T-helper 1 cell treated with Interleukin-12 subunit alpha and Interleukin-12 subunit beta and Interleukin-4 antibody, amounts not matched to agents 30 μg/mL and 1 μg/mL, for 36 hours (primary cell): ENCODE measurements at regions not wholly inside any gene's neighbourhood (a gene's known extent, or its start where the extent isn't known, plus 50 kb on each side); places are given as distances from the start of the nearest gene placed in this dataset.

Experiments
- H3K27ac Mint-ChIP-seq: one replicate; pipeline ENCODE4 v1.8.0; 2021; ENCODE audit warnings: mild to moderate bottlenecking, mixed read lengths
- H3K27me3 Mint-ChIP-seq: one replicate; pipeline ENCODE4 v1.8.0; 2021; ENCODE audit warnings: low read depth, mixed read lengths
- H3K36me3 Mint-ChIP-seq: one replicate; pipeline ENCODE4 v1.8.0; 2021; ENCODE audit warnings: low read depth, mixed read lengths
- H3K4me1 Mint-ChIP-seq: one replicate; pipeline ENCODE4 v1.8.0; 2021; ENCODE audit warnings: low read depth, mixed read lengths
- H3K4me3 Mint-ChIP-seq: one replicate; pipeline ENCODE4 v1.8.0; 2021; ENCODE audit warnings: mild to moderate bottlenecking, moderate library complexity, mixed read lengths
- H3K9me3 Mint-ChIP-seq: one replicate; pipeline ENCODE4 v1.8.0; 2021; ENCODE audit warnings: mixed read lengths

- no peaks in the 10 kb centered on the region for H3K4me1 Mint-ChIP-seq
- no peak overlapping the region for H3K27ac Mint-ChIP-seq
- no peaks in the 10 kb centered on the region for H3K36me3 Mint-ChIP-seq
- H3K27me3 Mint-ChIP-seq: no peaks in the 10 kb centered on the region
- H3K9me3 Mint-ChIP-seq: peaks cover 19% of the 10 kb centered on the region
- no peak overlapping the region for H3K4me3 Mint-ChIP-seq
Observed at GRCh38 chr20:60653111-60653845, 598.8 kb upstream of the CDH4 start.

DNA sequence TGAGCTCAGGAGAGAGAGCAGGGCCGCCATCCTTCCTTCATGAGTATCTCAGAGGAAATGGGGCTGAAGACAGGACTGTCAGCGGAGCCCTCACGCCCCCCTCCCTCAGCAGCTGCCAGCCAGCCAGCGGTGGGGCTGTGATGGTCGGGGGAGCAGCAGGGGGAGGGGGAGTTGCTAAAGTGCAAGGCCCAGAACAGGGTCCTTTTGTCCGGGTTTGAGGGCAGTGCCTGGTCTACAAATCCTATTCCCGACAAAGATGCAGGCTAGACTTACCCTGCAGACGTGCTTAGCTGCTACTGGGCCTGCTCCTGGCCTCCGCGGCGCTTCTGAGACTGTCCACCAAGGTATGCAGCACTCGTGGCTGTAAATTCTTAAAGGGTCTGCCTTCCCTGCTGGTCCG is 593.4 kb upstream of the CDH4 start:
- Mint-ChIP-seq H3K4me3 (no peak overlapping the region), H3K9me3 (peaks cover 11% of the 10 kb centered on the region), H3K36me3 (no peaks in the 10 kb centered on the region), H3K27me3 (no peaks in the 10 kb centered on the region), H3K4me1 (no peaks in the 10 kb centered on the region), H3K27ac (no peak overlapping the region)

- Mint-ChIP-seq H3K36me3 (no peaks in the 10 kb centered on the region), H3K27me3 (no peaks in the 10 kb centered on the region), H3K9me3 (peaks cover 11% of the 10 kb centered on the region), H3K4me1 (no peaks in the 10 kb centered on the region), H3K4me3 (no peak overlapping the region), H3K27ac (no peak overlapping the region)
Observed at GRCh38 chr20:60659240-60659639, 592.8 kb upstream of the CDH4 start.

GRCh38 chr20:60662307-60662706 is 589.8 kb upstream of the CDH4 start:
- Mint-ChIP-seq H3K27ac (no peak overlapping the region), H3K9me3 (no peaks in the 10 kb centered on the region), H3K36me3 (no peaks in the 10 kb centered on the region), H3K4me3 (no peak overlapping the region), H3K4me1 (no peaks in the 10 kb centered on the region), H3K27me3 (no peaks in the 10 kb centered on the region)

DNA sequence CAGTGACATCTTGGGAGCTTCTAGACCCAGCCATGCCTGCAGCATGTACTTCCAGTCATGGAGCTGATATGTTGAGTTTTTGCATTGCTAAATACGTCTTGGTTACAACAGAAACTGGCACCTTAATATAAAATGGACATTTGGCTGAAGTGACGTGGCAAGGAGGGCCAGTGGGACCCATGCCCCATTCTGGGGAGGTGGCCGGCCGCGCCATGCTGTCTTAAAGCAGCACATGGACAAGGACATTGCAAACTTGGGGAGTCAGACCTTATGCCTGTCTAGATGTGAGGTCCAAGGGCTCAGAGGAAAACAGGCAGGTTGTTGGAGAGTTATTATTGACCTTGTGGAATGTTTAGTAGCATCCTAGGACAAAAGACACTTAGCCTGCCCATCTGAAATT is 588.0 kb upstream of the CDH4 start:
- Mint-ChIP-seq H3K27me3 (no peaks in the 10 kb centered on the region), H3K4me1 (no peaks in the 10 kb centered on the region), H3K36me3 (no peaks in the 10 kb centered on the region), H3K27ac (no peak overlapping the region), H3K4me3 (no peak overlapping the region), H3K9me3 (no peaks in the 10 kb centered on the region)

DNA sequence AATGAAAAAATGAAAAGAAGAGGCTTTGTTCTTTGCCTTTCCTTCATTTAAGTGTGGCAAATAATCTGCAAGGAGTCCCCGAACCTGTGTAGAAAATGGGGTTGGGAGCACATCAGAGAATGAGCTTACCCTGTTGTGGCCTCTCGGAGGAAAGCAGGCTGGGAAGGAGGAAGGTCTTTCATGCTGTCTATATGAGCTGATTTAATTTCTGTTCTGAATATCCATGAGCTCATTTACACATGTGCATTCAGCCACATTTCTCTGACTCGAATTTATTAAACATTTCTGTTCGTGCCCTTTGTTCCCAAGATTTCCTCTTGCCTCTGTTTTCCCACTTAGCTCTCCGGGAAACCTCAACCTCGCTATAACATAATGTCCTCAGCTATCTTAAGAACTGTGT is 584.4 kb upstream of the CDH4 start:
- H3K4me1 Mint-ChIP-seq: no peaks in the 10 kb centered on the region
- no peaks in the 10 kb centered on the region for H3K27me3 Mint-ChIP-seq
- no peak overlapping the region for H3K4me3 Mint-ChIP-seq
- H3K27ac Mint-ChIP-seq: no peak overlapping the region
- H3K9me3 Mint-ChIP-seq: no peaks in the 10 kb centered on the region
- no peaks in the 10 kb centered on the region for H3K36me3 Mint-ChIP-seq

DNA sequence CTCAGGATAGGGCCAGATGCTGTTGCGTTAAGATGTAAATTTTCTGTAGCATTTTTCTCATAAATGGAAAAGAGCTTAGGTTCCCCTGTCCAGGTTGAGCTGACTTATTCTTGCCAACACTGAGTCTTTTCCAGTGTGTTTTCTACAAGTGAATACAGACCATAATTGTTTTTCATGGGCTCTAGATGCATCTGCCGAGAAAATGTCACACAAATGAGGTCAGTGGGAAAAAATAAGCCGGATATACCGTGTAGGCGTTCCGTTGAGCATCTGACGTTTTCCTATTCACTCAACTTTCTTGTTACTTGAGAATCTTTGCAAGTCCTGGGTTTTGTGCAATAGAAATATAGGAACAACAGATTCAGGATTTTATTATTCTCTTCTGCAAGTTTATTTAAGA is 582.9 kb upstream of the CDH4 start:
- Mint-ChIP-seq H3K27ac (no peak overlapping the region), H3K27me3 (no peaks in the 10 kb centered on the region)

GRCh38 chr20:60676011-60676410 is 576.0 kb upstream of the CDH4 start:
- H3K4me3 Mint-ChIP-seq: no peak overlapping the region
- H3K27ac Mint-ChIP-seq: no peak overlapping the region
- no peaks in the 10 kb centered on the region for H3K36me3 Mint-ChIP-seq
- no peaks in the 10 kb centered on the region for H3K9me3 Mint-ChIP-seq
- peaks cover 4% of the 10 kb centered on the region for H3K27me3 Mint-ChIP-seq
- no peaks in the 10 kb centered on the region for H3K4me1 Mint-ChIP-seq

More for the DNA sequence above, 582.9 kb upstream of the CDH4 start:
- H3K36me3 Mint-ChIP-seq: no peaks in the 10 kb centered on the region
- H3K4me1 Mint-ChIP-seq: no peaks in the 10 kb centered on the region
- H3K9me3 Mint-ChIP-seq: no peaks in the 10 kb centered on the region
- H3K4me3 Mint-ChIP-seq: no peak overlapping the region

GRCh38 chr20:60677819-60678218 is 574.2 kb upstream of the CDH4 start:
- Mint-ChIP-seq H3K36me3 (no peaks in the 10 kb centered on the region), H3K4me3 (no peak overlapping the region), H3K27me3 (peaks cover 4% of the 10 kb centered on the region), H3K4me1 (no peaks in the 10 kb centered on the region), H3K9me3 (no peaks in the 10 kb centered on the region), H3K27ac (no peak overlapping the region)

GRCh38 chr20:60680554-60680953 is 571.5 kb upstream of the CDH4 start:
- no peaks in the 10 kb centered on the region for H3K4me1 Mint-ChIP-seq
- peaks cover 4% of the 10 kb centered on the region for H3K27me3 Mint-ChIP-seq
- H3K27ac Mint-ChIP-seq: no peak overlapping the region
- H3K9me3 Mint-ChIP-seq: no peaks in the 10 kb centered on the region
- no peak overlapping the region for H3K4me3 Mint-ChIP-seq
- no peaks in the 10 kb centered on the region for H3K36me3 Mint-ChIP-seq

DNA sequence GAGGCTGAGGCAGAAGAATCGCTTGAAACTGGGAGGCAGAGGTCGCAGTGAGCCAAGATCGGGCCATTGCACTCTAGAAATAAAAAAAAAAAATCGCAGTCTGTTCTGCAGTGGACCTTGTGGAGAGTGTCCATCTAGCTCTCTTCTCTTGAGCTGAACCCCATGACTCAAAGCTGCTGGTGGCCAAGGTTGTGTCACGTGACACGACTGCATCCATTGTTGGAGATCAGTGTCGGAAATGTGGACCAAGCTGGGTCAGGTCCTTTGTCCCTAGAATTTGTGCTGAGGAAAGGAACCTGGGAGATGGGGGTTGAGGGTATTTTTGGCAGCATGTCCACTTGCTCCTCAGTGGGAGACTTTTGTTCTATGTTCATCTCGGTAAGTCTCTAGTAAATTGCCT is 564.8 kb upstream of the CDH4 start:
- Mint-ChIP-seq H3K27me3 (no peaks in the 10 kb centered on the region), H3K4me1 (no peaks in the 10 kb centered on the region), H3K27ac (no peak overlapping the region), H3K36me3 (no peaks in the 10 kb centered on the region), H3K9me3 (peaks cover 4% of the 10 kb centered on the region), H3K4me3 (no peak overlapping the region)

GRCh38 chr20:60690771-60691170 is 561.3 kb upstream of the CDH4 start:
- Mint-ChIP-seq H3K4me1 (no peaks in the 10 kb centered on the region), H3K27ac (no peak overlapping the region), H3K9me3 (peaks cover 4% of the 10 kb centered on the region), H3K4me3 (no peak overlapping the region), H3K27me3 (no peaks in the 10 kb centered on the region), H3K36me3 (no peaks in the 10 kb centered on the region)

DNA sequence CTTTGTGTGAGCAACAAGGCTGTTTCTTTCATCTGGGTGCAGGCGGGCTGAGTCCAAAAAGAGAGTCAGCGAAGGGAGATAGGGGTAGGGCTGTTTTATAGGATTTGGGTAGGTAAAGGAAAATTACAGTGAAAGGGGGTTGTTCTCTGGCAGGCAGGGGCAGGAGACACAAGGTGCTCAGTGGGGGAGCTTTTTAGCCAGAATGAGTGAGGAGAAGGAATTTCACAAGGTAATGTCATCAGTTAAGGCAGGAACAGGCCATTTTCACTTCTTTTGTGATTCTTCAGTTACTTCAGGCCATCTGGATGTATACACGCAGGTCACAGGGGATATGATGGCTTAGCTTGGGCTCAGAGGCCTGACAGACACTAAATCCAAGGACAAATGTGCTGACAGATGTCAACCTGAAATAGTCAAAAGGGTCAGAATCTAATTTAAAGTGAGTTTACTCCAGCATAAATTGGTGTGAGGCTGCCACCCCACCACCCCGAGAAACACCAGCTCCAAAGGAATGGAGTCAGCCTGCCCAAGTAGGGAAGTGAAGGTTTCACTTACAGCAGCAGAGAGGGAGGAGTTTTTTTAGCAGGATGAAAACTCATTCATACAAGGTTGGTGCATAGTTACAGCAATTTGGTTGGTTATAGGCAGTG is 560.0 kb upstream of the CDH4 start:
- Mint-ChIP-seq H3K4me3 (no peak overlapping the region), H3K36me3 (no peaks in the 10 kb centered on the region), H3K9me3 (no peaks in the 10 kb centered on the region), H3K4me1 (no peaks in the 10 kb centered on the region), H3K27me3 (no peaks in the 10 kb centered on the region), H3K27ac (no peak overlapping the region)

DNA sequence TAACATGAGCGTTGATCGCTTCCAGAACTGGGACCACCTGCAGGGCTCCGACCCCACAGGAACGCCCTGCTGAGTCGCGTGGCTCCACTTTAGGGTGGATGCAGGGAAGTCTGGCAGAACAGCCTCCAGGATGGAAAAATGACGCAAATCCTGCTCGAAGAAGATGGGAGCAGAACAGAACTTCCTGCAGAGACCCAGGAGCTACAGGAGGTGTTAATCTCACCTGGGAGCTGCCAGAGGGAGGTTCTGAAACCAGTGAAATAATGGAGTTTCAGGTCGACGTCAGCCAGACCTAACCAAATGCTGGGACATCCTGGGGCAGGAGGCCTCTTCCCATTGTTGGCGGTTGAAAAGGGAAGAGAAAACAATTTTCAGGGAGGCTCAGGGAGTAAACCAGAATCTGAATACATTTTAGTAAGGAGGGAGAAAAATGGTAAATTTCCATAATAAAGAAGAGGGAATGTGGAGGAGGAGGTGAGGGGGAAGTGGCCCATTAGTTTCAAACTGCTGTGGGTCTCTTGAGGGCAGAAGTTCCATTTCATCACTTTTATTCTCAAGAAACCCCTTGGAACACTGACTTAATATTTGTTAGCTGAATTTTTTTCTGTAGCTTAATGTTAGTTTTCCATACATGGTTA is 558.4 kb upstream of the CDH4 start:
- no peak overlapping the region for H3K4me3 Mint-ChIP-seq
- no peaks in the 10 kb centered on the region for H3K27me3 Mint-ChIP-seq
- no peak overlapping the region for H3K27ac Mint-ChIP-seq
- H3K9me3 Mint-ChIP-seq: no peaks in the 10 kb centered on the region
- H3K36me3 Mint-ChIP-seq: no peaks in the 10 kb centered on the region
- no peaks in the 10 kb centered on the region for H3K4me1 Mint-ChIP-seq

DNA sequence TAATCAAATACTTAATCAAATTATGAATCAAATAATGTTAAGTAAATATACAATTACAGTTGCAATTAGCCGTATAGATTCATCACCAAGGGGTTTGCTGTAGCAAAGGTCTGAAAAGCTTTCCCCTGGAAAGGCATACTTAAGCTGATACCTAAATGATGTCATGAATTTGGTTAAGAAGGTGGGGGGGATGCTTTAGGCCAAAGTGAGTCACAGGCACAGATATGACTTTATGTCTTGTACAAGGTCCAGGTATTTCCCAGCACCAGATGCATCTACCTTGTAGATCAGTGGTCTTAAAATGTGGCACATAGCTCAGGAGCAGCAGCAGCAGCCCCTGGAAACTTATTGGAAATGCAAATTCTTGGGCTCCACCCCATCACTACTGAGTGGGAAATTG is 557.3 kb upstream of the CDH4 start:
- no peaks in the 10 kb centered on the region for H3K4me1 Mint-ChIP-seq
- H3K27me3 Mint-ChIP-seq: no peaks in the 10 kb centered on the region
- no peaks in the 10 kb centered on the region for H3K9me3 Mint-ChIP-seq
- no peak overlapping the region for H3K4me3 Mint-ChIP-seq
- H3K36me3 Mint-ChIP-seq: no peaks in the 10 kb centered on the region
- H3K27ac Mint-ChIP-seq: no peak overlapping the region
